SK-N-SH (cell line): ENCODE measurements at regions not wholly inside any gene's neighbourhood (a gene's known extent, or its start where the extent isn't known, plus 50 kb on each side); places are given as distances from the start of the nearest gene placed in this dataset.
A peak's percentile ranks its signal among the peaks of the same experiment; 100 is the strongest.

Experiments
- CTCF ChIA-PET: fragments of 300-600, 350-600 bp; formaldehyde crosslinking; extraction: SDS; loops from one replicate; lab custom pipeline; 2021; lab: Yijun Ruan, JAX
- POLR2A ChIA-PET: fragments of 350-600 bp; sonication (Branson Sonifier 250); formaldehyde crosslinking; extraction: SDS; loops from one replicate; lab custom pipeline; 2020; ENCODE audit warnings: antibody characterized with exemption, inconsistent platforms; lab: Yijun Ruan, JAX
- DNase-seq: peaks from one replicate; pipeline ENCODE4 v3.0.0; 2012
- H2AFZ ChIP-seq: fragments of 200-600 bp; sonication (generic); 2 replicates; pipeline ENCODE4 v1.8.1; 2016; ENCODE audit warnings: antibody characterized with exemption, mild to moderate bottlenecking, low read depth
- H3F3A ChIP-seq: fragments of 200-600 bp; sonication (generic); replicated peaks from 2 replicates; pipeline ENCODE3; 2016; ENCODE audit warnings: antibody characterized with exemption, mild to moderate bottlenecking; ENCODE audit not compliant: insufficient read depth
- H3K27ac ChIP-seq, 2 experiments: fragments of 200-500 bp in 1 of 2; fragments of 200-600 bp in 1 of 2; sonication (Bioruptor generic) in 1 of 2; sonication (generic), shearing (Covaris generic) in 1 of 2; 2 replicates each; pipeline versions ENCODE4 v1.5.1 to v1.6.1; 2014 to 2016; ENCODE audit warnings: low read depth in 2 of 2, inconsistent platforms in 1 of 2, low read length in 1 of 2, mild to moderate bottlenecking in 1 of 2, mixed read lengths in 1 of 2
- H3K27me3 ChIP-seq: fragments of 200-600 bp; sonication (generic), shearing (Covaris generic); 2 replicates; pipeline ENCODE4 v1.6.1; 2016; ENCODE audit warnings: mixed run types; ENCODE audit not compliant: insufficient read depth
- H3K36me3 ChIP-seq, 2 experiments: fragments of 200-500 bp in 1 of 2; fragments of 200-600 bp in 1 of 2; sonication (Bioruptor generic) in 1 of 2; sonication (generic) in 1 of 2; replicated peaks in 1 of 2; 2 replicates each; pipeline versions ENCODE3 to v1.5.1; 2014 to 2016; ENCODE audit warnings: low read length in 1 of 2, mild to moderate bottlenecking in 1 of 2; ENCODE audit not compliant: insufficient read depth in 2 of 2, control insufficient read depth in 1 of 2
- H3K4me1 ChIP-seq, 2 experiments: fragments of 200-500 bp in 1 of 2; fragments of 200-600 bp in 1 of 2; sonication (Bioruptor generic) in 1 of 2; sonication (generic), shearing (Covaris generic) in 1 of 2; 2 replicates each; pipeline versions ENCODE4 v1.5.1 to v1.6.1; 2014 to 2016; ENCODE audit warnings: low read depth in 1 of 2, low read length in 1 of 2, mixed run types in 1 of 2; ENCODE audit not compliant: insufficient read depth in 2 of 2, control insufficient read depth in 1 of 2
- H3K4me2 ChIP-seq: fragments of 200-600 bp; sonication (generic), shearing (Covaris generic); 2 replicates; pipeline ENCODE4 v1.6.1; 2017; ENCODE audit warnings: mixed run types
- H3K4me3 ChIP-seq, 2 experiments: fragments of 200-500 bp in 1 of 2; fragments of 200-600 bp in 1 of 2; sonication (Bioruptor generic) in 1 of 2; sonication (generic), shearing (Covaris generic) in 1 of 2; 2 replicates each; pipeline versions ENCODE4 v1.5.1 to v1.8.1; 2014 to 2016; ENCODE audit warnings: low read depth in 2 of 2, inconsistent platforms in 1 of 2, low read length in 1 of 2, mild to moderate bottlenecking in 1 of 2, mixed read lengths in 1 of 2, moderate library complexity in 1 of 2
- H3K79me2 ChIP-seq: fragments of 200-600 bp; sonication (generic); 2 replicates; pipeline ENCODE4 v1.8.1; 2017; ENCODE audit warnings: mild to moderate bottlenecking; ENCODE audit not compliant: insufficient read depth
- H3K9ac ChIP-seq: fragments of 200-600 bp; sonication (generic); 2 replicates; pipeline ENCODE4 v1.6.1; 2017; ENCODE audit warnings: mixed run types
- H3K9me2 ChIP-seq: fragments of 200-600 bp; sonication (generic); 2 replicates; pipeline ENCODE4 v1.6.1; 2017; ENCODE audit warnings: mixed run types
- H3K9me3 ChIP-seq: fragments of 200-600 bp; sonication (generic); 2 replicates; pipeline ENCODE4 v1.6.1; 2017; ENCODE audit warnings: mixed run types, mild to moderate bottlenecking, moderate library complexity
- H4K20me1 ChIP-seq: fragments of 200-600 bp; sonication (generic); 2 replicates; pipeline ENCODE4 v1.6.1; 2017; ENCODE audit warnings: mild to moderate bottlenecking, mixed run types; ENCODE audit not compliant: insufficient read depth
- CHD2 ChIP-seq: fragments of 150-350 bp; IDR thresholded peaks from 2 replicates; pipeline ENCODE4 v1.6.1; 2018; ENCODE audit warnings: low read length; ENCODE audit not compliant: partially characterized antibody
- EP300 ChIP-seq, 2 experiments: IDR thresholded peaks; 2 replicates each; pipeline versions ENCODE4 v1.4.0 to v1.6.1; 2012; ENCODE audit warnings: borderline replicate concordance in 1 of 2, low read depth in 1 of 2, low read length in 1 of 2
- FOXJ3 ChIP-seq: sonication (generic); formaldehyde crosslinking; IDR thresholded peaks from 2 replicates; pipeline ENCODE4 v1.5.1; 2020; ENCODE audit warnings: mild to moderate bottlenecking, missing genetic modification reagents
- FOXM1 ChIP-seq: IDR thresholded peaks from 2 replicates; pipeline ENCODE4 v1.4.0; 2012; ENCODE audit warnings: low read depth, mild to moderate bottlenecking
- GATA2 ChIP-seq: sonication (generic); formaldehyde crosslinking; IDR thresholded peaks from 2 replicates; pipeline ENCODE4 v1.5.0; 2020; ENCODE audit warnings: mild to moderate bottlenecking, missing genetic modification reagents
- JUND ChIP-seq: IDR thresholded peaks from 2 replicates; pipeline ENCODE4 v1.4.0; 2012
- MEF2A ChIP-seq: IDR thresholded peaks from 2 replicates; pipeline ENCODE4 v1.4.0; 2012; ENCODE audit warnings: low read depth, borderline replicate concordance
- NRF1 ChIP-seq: IDR thresholded peaks from 2 replicates; pipeline ENCODE4 v1.6.1; 2012; ENCODE audit warnings: low read depth, mild to moderate bottlenecking, low read length
- POLR2AphosphoS5 ChIP-seq: IDR thresholded peaks from 2 replicates; pipeline ENCODE4 v1.6.1; 2012; ENCODE audit warnings: low read depth, low read length
- RFX5 ChIP-seq: IDR thresholded peaks from 2 replicates; pipeline ENCODE4 v1.6.1; 2012; ENCODE audit warnings: mild to moderate bottlenecking, improper control_type of control experiment, low read length
- RXRA ChIP-seq: IDR thresholded peaks from 2 replicates; pipeline ENCODE4 v1.4.0; 2012; ENCODE audit warnings: low read depth, mild to moderate bottlenecking, borderline replicate concordance
- TAF1 ChIP-seq: IDR thresholded peaks from 2 replicates; pipeline ENCODE4 v1.6.1; 2012; ENCODE audit warnings: low read depth, mild to moderate bottlenecking, low read length, moderate library complexity, borderline replicate concordance
- TCF12 ChIP-seq: IDR thresholded peaks from 2 replicates; pipeline ENCODE4 v1.4.0; 2012
- TEAD4 ChIP-seq: IDR thresholded peaks from 2 replicates; pipeline ENCODE4 v1.4.0; 2012; ENCODE audit warnings: mild to moderate bottlenecking, borderline replicate concordance; ENCODE audit not compliant: insufficient read depth
- WGBS: methylation state at CpG from one replicate; pipeline ENCODE4 v1.1.6; 2017; ENCODE audit warnings: low lambda C conversion rate; 5-methylcytosine and 5-hydroxymethylcytosine counted together
- TF ChIP-seq, protein P1 (sequence below): IDR thresholded peaks from 2 replicates; pipeline ENCODE4 v1.4.0; 2012; ENCODE audit warnings: low read depth, borderline replicate concordance
- TF ChIP-seq, protein P2 (sequence below): fragments of 150-350 bp; IDR thresholded peaks from 2 replicates; pipeline ENCODE4 v1.6.1; 2016; ENCODE audit warnings: mild to moderate bottlenecking, low read depth, low read length
- TF ChIP-seq, protein P3 (sequence below): IDR thresholded peaks from 2 replicates; pipeline ENCODE4; 2012
- TF ChIP-seq, protein P4 (sequence below): fragments of 150-350 bp; IDR thresholded peaks from 2 replicates; pipeline ENCODE4 v1.6.1; 2017; ENCODE audit warnings: antibody characterized with exemption, low read length, low read depth, borderline replicate concordance
- TF ChIP-seq, protein P5 (sequence below): IDR thresholded peaks from 2 replicates; pipeline ENCODE4 v1.4.0; 2012; ENCODE audit warnings: low read depth, borderline replicate concordance
- TF ChIP-seq, protein P6 (sequence below): IDR thresholded peaks from 2 replicates; pipeline ENCODE4 v1.4.0; 2012; ENCODE audit warnings: low read depth

DNA sequence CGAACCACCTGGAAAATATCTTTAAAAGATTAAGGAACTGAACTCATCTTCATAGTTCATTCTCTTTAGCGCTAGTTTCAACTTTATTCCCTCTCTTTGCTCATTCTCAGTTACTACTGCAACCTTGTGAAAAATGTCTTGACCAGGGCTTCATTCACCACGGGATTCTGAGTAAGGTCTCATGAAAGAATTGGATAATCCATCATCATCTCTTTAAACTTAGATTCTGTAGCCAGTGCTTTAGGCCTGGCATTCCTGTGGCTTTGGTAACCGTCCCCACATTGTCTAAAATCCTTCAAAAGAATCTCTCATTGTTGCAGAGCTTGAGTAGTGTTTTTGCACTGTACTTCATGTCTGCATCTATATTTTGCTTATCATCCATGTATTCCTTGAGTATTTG lies 229.5 kb downstream of the ETAA1 start:
- TF ChIP-seq POLR2AphosphoS5 = no peak
- TF ChIP-seq, protein P1, sequence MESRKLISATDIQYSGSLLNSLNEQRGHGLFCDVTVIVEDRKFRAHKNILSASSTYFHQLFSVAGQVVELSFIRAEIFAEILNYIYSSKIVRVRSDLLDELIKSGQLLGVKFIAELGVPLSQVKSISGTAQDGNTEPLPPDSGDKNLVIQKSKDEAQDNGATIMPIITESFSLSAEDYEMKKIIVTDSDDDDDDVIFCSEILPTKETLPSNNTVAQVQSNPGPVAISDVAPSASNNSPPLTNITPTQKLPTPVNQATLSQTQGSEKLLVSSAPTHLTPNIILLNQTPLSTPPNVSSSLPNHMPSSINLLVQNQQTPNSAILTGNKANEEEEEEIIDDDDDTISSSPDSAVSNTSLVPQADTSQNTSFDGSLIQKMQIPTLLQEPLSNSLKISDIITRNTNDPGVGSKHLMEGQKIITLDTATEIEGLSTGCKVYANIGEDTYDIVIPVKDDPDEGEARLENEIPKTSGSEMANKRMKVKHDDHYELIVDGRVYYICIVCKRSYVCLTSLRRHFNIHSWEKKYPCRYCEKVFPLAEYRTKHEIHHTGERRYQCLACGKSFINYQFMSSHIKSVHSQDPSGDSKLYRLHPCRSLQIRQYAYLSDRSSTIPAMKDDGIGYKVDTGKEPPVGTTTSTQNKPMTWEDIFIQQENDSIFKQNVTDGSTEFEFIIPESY = no peak
- TF ChIP-seq RFX5 = no peak
- TF ChIP-seq, protein P2, sequence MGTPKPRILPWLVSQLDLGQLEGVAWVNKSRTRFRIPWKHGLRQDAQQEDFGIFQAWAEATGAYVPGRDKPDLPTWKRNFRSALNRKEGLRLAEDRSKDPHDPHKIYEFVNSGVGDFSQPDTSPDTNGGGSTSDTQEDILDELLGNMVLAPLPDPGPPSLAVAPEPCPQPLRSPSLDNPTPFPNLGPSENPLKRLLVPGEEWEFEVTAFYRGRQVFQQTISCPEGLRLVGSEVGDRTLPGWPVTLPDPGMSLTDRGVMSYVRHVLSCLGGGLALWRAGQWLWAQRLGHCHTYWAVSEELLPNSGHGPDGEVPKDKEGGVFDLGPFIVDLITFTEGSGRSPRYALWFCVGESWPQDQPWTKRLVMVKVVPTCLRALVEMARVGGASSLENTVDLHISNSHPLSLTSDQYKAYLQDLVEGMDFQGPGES = no peak
- TF ChIP-seq TCF12 = peak; percentile 52
- TF ChIP-seq MEF2A = no peak
- no peak for TF ChIP-seq RXRA
- no peak for TF ChIP-seq FOXM1
- TF ChIP-seq, protein P3, sequence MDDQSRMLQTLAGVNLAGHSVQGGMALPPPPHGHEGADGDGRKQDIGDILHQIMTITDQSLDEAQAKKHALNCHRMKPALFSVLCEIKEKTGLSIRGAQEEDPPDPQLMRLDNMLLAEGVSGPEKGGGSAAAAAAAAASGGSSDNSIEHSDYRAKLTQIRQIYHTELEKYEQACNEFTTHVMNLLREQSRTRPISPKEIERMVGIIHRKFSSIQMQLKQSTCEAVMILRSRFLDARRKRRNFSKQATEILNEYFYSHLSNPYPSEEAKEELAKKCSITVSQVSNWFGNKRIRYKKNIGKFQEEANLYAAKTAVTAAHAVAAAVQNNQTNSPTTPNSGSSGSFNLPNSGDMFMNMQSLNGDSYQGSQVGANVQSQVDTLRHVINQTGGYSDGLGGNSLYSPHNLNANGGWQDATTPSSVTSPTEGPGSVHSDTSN = peak; percentile 74
- TF ChIP-seq TEAD4 = 0 out of 2 replicates have a peak, but pooled peaks have one; percentile 15
- TF ChIP-seq NRF1 = no peak
- no peak for TF ChIP-seq FOXJ3
- TF ChIP-seq GATA2 (CRISPR knock-in tag) = no peak
- no peak for TF ChIP-seq TAF1
- TF ChIP-seq, protein P4, sequence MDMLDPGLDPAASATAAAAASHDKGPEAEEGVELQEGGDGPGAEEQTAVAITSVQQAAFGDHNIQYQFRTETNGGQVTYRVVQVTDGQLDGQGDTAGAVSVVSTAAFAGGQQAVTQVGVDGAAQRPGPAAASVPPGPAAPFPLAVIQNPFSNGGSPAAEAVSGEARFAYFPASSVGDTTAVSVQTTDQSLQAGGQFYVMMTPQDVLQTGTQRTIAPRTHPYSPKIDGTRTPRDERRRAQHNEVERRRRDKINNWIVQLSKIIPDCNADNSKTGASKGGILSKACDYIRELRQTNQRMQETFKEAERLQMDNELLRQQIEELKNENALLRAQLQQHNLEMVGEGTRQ = no peak
- no peak for TF ChIP-seq CHD2
- peak in 1 of 2 experiments; percentile 53; a peak in 1 of 4 replicates for TF ChIP-seq EP300 (IDR thresholded peaks at IDR 0.05; ENCODE audit: borderline replicate concordance in 1 of 2, low read depth in 1 of 2, low read length in 1 of 2)
- 0 out of 2 replicates have a peak, but pooled peaks have one; percentile 18 for TF ChIP-seq JUND
- TF ChIP-seq, protein P5, sequence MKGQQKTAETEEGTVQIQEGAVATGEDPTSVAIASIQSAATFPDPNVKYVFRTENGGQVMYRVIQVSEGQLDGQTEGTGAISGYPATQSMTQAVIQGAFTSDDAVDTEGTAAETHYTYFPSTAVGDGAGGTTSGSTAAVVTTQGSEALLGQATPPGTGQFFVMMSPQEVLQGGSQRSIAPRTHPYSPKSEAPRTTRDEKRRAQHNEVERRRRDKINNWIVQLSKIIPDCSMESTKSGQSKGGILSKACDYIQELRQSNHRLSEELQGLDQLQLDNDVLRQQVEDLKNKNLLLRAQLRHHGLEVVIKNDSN = no peak
- TF ChIP-seq, protein P6, sequence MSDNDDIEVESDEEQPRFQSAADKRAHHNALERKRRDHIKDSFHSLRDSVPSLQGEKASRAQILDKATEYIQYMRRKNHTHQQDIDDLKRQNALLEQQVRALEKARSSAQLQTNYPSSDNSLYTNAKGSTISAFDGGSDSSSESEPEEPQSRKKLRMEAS = no peak; the same call in 1 of the 2 replicates
- 50% methylated on average over 4 of the region's 4 CpGs for WGBS
- CTCF ChIA-PET = no interaction called here
- Histone ChIP-seq H3K36me3 (no peaks in the 10 kb centered on the region), H2AFZ (no peak overlapping the region), H3K27ac (peak overlapping the region; percentile 53 to 62; a peak in 3 of 4 replicates), H3K4me1 (peaks cover 0 to 6% of the 10 kb centered on the region in 2 experiments; a peak in 3 of 4 replicates), H3K27me3 (no peaks in the 10 kb centered on the region), H3K9me3 (no peaks in the 10 kb centered on the region), H4K20me1 (no peaks in the 10 kb centered on the region), H3F3A (peaks cover 8% of the 10 kb centered on the region), H3K4me2 (no peak overlapping the region), H3K4me3 (no peak overlapping the region), H3K9me2 (no peaks in the 10 kb centered on the region), H3K9ac (no peak overlapping the region), H3K79me2 (no peaks in the 10 kb centered on the region)
- POLR2A ChIA-PET = no interaction called here
- DNase-seq = no peak
